ENCODE measurements at regions not wholly inside any gene's neighbourhood (a gene's known extent, or its start where the extent isn't known, plus 50 kb on each side); places are given as distances from the start of the nearest gene placed in this dataset.

DNA sequence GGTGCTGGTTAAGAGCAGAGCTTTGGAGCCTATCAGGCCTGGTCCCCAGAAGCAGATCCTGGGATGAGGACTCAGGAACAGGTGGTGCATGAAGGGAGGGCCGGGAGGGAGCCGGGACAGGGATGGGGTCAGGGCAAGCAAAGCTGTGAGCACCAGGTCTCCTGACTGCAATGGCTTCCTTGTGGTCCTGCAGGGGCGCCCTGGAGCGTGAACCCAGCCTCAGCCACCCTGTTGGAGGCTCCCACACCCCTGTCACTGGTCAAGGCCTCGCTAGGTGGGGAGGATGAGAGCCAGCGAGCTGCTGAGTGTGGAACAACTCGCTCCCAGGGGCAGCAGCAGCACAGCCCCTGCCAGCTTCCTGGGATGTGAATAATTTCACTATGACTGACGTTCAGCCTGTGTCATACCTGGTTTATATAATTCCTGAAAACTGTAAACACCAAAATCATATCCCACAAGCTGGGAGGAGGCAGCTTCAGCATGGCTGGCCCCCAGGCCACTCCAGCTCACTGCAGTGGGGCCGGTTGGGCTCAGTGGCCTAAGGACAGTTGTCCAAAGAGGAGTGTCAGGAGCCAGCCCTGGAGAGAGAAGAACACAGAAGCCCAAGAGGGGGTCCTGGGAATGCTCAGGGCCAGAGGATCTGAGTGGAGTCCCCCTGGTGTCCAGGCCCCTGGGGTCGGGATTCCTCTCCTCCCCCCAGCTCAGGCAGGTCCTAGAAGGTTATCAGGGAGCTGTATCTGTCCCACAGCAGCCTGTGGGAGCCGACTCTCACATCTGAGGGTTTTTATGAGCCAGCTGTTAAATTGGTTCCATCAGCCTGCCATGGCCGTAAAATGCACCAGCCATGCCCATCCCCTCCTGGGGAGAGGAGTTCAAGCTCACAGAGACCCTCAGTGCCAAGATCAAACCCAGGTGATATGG lies 272.9 kb downstream of the ADGRD1 start:
- TF ChIP-seq GATA2 (IDR thresholded peaks at IDR 0.05; ENCODE audit: low read depth, low read length) (peak; percentile 70), GATA3 (IDR thresholded peaks at IDR 0.05; ENCODE audit: low read depth, low read length) (no peak)

- TF ChIP-seq GATA2 (IDR thresholded peaks at IDR 0.05; ENCODE audit: low read depth, low read length) = peak; percentile 93
- peak; percentile 77 for TF ChIP-seq GATA3 (IDR thresholded peaks at IDR 0.05; ENCODE audit: low read depth, low read length)
Measured at GRCh38 chr12:131229426-131230339, 276.0 kb downstream of the ADGRD1 start.

DNA sequence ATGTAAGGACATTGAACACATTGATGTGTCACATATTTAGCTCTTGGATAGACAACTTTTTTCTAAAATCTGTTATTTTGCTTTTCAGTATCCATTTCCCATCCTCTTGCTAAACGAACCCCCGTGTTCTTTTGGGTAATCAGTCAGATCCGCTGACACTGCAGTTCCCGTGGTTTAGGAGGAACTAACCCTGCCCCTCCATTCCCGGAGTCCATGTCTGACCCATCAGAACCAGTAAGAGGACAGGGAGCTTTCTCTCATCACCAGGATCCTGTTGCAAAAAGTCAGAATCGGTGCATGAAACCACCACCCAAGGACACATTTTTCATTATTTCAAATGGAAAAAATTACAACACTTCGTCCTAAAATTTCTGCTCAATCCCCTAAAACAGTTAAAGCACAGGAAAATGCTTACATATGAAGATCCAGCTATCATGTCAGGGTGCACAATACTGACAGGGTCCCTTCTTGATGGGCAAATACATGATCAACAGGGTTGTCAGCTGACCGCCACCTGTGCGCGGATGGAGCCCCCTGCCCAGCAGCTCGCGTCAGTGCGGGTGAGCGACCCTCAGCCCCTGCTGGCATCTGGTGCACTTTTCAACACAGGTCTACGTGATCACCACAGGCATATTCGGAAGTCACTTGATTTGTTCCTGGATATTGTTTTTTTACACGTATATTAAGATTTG lies 276.8 kb downstream of the ADGRD1 start:
- TF ChIP-seq GATA3 (IDR thresholded peaks at IDR 0.05; ENCODE audit: low read depth, low read length) = no peak
- TF ChIP-seq GATA2 (IDR thresholded peaks at IDR 0.05; ENCODE audit: low read depth, low read length) = no peak

GRCh38 chr12:131231032-131231980 lies 277.6 kb downstream of the ADGRD1 start:
- no peak for TF ChIP-seq GATA3 (IDR thresholded peaks at IDR 0.05; ENCODE audit: low read depth, low read length)
- TF ChIP-seq GATA2 (IDR thresholded peaks at IDR 0.05; ENCODE audit: low read depth, low read length) = no peak

- TF ChIP-seq GATA3 (IDR thresholded peaks at IDR 0.05; ENCODE audit: low read depth, low read length) (no peak), GATA2 (IDR thresholded peaks at IDR 0.05; ENCODE audit: low read depth, low read length) (no peak)
Measured at GRCh38 chr12:131232036-131232435, 278.3 kb downstream of the ADGRD1 start.

DNA sequence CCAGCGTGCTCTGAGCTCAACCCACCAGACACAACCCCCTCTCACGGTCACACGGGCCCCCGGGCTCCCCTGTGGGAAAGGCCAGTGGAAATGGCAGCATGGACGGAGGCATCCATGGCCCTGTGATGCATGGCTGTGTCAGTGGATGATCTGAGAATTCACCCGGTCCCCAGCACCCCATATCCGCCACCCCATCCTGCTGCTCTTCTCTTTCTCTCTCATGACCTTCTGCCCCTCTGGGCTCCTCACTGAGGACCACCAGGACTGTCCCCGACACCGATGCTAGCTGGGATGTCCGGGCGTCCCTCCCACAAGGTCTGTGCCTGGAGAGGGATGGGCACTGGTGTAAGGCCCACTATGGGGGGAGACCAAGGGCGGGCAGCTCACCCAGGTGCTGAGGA lies 282.2 kb downstream of the ADGRD1 start:
- TF ChIP-seq GATA3 (IDR thresholded peaks at IDR 0.05; ENCODE audit: low read depth, low read length) (no peak), GATA2 (IDR thresholded peaks at IDR 0.05; ENCODE audit: low read depth, low read length) (no peak)

- no peak for TF ChIP-seq GATA2 (IDR thresholded peaks at IDR 0.05; ENCODE audit: low read depth, low read length)
- TF ChIP-seq GATA3 (IDR thresholded peaks at IDR 0.05; ENCODE audit: low read depth, low read length) = no peak
Measured at GRCh38 chr12:131239384-131240094, 285.8 kb downstream of the ADGRD1 start.

GRCh38 chr12:131241517-131241916 lies 287.8 kb downstream of the ADGRD1 start:
- TF ChIP-seq GATA2 (IDR thresholded peaks at IDR 0.05; ENCODE audit: low read depth, low read length) (no peak), GATA3 (IDR thresholded peaks at IDR 0.05; ENCODE audit: low read depth, low read length) (no peak)

DNA sequence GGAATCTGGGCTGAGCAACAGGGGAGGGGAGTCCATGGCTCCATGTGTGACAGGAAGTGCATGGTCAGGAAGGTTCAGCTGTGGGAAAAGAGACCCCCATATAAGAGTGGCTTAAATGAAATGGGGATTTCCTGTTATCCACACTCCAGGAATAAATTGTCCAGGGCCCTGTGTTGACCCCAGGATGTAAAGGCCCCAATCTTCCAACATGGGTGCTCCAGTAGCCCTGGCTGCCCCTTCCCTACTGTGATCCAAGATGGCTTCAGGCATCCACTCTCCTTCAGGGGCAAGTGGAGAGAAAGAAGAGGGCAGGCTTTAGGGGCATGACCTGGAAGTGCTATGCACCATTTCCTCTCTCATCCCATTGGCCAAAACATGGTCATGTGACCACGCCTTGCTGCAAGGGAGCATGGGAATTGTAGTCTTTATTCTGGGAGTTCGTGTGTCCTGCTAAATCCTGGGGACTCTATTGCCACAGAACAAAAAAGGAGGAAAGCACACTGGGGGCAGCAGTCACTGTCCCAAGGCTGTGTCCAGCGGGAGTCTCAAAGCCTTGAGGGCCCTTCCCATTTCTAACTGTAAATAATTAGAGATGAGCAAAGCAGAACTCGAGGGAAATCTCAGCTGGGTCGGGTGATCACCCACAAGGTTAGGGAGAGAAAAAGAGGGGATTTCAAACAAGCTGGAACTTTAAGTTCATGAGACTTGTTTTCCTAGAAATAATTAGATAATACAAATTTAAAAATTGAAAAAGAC lies 289.2 kb downstream of the ADGRD1 start:
- TF ChIP-seq GATA2 (IDR thresholded peaks at IDR 0.05; ENCODE audit: low read depth, low read length) (no peak), GATA3 (IDR thresholded peaks at IDR 0.05; ENCODE audit: low read depth, low read length) (no peak)

DNA sequence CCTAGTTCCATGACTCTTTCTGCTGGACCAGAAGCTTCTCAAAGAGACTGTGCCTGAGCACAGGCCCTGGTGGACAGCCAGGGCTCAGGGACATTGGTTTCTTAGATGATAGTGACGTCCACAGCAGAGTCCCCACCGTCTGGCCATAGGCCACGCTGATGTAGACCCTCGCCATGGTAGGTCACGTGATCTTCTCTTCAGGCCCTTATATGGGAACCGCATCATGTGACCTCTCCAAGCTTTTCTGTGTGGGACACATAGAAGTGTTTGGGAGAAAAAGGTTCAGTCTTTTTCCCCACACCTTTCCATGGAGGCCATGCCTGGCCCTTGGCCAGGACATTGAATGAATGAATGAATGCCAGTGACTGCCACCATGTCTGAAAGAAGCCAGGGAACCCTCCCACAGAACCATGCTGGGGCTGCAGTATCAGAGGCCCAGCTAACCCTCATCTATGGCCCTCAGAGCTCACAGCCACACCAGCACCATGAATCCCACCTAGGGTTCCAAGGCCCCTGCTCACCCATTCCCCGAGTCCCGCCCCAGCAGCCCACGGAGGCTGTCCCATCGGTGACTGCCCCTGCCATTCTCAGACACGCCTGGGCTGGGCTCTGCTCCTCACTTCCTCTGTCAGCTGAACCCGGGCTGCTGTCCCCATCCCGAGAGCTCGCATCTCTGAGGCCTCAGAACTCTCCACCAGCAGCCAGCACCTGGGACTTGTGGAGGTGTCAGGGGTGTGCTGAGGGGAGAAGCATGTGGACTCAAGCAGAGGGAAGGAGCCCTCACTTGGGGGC lies 292.1 kb downstream of the ADGRD1 start:
- TF ChIP-seq GATA2 (IDR thresholded peaks at IDR 0.05; ENCODE audit: low read depth, low read length) = no peak
- no peak for TF ChIP-seq GATA3 (IDR thresholded peaks at IDR 0.05; ENCODE audit: low read depth, low read length)
